22Rv1 (cell line): ENCODE measurements at regions not wholly inside any gene's neighbourhood (a gene's known extent, or its start where the extent isn't known, plus 50 kb on each side); places are given as distances from the start of the nearest gene placed in this dataset.

ENCODE experiments used
- H3K27ac ChIP-seq: fragments of 450-650 bp; 2 replicates; pipeline ENCODE4 v1.5.1; 2017
- ZFX ChIP-seq: fragments of 450-650 bp; IDR thresholded peaks from 2 replicates; pipeline ENCODE4 v1.6.1; 2017; ENCODE audit warnings: antibody characterized with exemption, borderline replicate concordance
- TF ChIP-seq, protein P1 (sequence below): fragments of 450-650 bp; IDR thresholded peaks from 2 replicates; pipeline ENCODE4 v1.5.1; 2017; ENCODE audit warnings: mild to moderate bottlenecking

DNA sequence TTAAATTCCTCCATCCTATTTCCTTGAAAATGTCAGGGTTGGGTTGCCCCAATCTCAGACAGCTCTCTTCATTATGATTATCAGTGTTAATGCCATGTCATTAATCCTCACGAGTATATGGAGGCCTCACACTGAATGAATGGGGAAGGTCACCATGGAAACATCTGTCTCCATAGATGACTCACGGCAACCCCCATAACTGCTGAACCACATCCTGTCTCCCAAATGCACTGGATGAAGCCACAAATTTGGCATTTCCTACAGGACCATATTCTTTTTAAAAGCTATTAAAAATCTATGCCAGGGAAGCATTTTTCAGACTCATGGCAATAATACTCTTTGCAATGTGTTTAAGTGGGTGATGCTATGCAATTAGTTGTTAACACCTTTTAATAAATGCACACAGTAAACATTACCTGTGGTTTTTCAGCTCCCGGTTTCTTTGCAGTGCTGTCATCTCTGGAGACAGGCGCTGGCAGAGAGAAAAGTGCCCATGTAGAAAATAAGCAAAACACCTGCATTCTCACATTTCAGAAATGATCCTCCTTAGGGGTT lies 80.1 kb upstream of the PTPRK start:
- no peak overlapping the region for H3K27ac ChIP-seq
- TF ChIP-seq, protein P1, sequence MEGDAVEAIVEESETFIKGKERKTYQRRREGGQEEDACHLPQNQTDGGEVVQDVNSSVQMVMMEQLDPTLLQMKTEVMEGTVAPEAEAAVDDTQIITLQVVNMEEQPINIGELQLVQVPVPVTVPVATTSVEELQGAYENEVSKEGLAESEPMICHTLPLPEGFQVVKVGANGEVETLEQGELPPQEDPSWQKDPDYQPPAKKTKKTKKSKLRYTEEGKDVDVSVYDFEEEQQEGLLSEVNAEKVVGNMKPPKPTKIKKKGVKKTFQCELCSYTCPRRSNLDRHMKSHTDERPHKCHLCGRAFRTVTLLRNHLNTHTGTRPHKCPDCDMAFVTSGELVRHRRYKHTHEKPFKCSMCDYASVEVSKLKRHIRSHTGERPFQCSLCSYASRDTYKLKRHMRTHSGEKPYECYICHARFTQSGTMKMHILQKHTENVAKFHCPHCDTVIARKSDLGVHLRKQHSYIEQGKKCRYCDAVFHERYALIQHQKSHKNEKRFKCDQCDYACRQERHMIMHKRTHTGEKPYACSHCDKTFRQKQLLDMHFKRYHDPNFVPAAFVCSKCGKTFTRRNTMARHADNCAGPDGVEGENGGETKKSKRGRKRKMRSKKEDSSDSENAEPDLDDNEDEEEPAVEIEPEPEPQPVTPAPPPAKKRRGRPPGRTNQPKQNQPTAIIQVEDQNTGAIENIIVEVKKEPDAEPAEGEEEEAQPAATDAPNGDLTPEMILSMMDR, result no peak
- TF ChIP-seq ZFX, result no peak

DNA sequence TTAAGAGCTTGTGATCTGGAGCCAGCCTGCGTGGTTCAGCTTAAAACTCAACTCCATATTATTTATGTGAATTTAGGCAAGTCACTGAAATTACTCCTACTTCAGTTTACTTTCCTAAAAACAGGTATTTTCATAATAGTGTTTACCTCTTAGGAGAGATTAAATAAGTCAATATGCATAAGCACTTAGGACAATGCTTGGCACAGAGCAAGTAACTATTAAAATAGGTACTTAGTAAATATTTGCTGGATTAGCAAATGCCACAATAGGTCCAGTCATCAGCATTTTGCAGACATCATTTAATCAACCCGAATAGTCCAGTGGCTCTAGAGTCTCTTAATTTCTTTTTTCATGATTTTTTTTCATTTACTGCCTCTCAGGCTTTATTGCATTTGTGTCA lies 78.6 kb upstream of the PTPRK start:
- no peak overlapping the region for H3K27ac ChIP-seq
- no peak for TF ChIP-seq ZFX
- TF ChIP-seq, protein P1, result no peak

DNA sequence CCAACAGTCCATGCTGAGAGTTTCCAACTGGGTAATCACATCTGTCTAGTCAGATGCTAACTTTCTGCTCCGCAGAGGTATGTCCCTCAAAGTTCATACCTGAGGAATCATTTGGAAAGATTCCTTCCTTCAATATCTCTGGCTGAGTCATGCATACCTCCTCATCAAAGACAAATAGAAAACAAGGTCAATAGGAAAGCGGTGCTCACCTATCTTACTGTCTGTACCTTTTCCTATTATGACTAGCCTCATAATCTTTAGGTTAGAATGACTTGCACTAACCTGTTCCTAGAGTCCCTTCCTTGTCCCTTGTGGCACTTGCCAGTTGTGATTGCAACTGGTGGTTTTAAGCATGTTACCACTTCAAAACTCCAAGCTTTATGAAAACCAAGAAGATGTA lies 78.2 kb upstream of the PTPRK start:
- TF ChIP-seq, protein P1, result no peak
- no peak for TF ChIP-seq ZFX
- no peak overlapping the region for H3K27ac ChIP-seq

DNA sequence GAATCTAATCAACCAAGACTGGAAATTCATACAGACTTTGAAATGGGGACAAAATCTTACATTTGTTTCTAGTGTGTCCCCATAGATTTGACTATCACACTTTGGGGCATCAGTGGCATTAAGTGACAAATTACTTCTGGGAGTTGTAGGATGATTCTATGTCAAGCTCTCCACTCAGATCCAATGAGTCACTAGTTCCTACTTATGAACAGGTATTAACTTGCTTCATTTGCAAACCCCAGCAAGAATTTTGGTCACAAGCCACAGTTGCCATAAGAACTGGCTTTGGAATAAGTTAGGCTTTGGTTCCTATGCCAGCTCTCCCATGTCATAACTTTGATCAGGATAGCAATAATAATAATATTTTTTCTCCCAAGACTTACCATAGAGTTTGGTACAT lies 77.6 kb upstream of the PTPRK start:
- TF ChIP-seq, protein P1, result no peak
- TF ChIP-seq ZFX, result no peak
- H3K27ac ChIP-seq, result no peak overlapping the region

DNA sequence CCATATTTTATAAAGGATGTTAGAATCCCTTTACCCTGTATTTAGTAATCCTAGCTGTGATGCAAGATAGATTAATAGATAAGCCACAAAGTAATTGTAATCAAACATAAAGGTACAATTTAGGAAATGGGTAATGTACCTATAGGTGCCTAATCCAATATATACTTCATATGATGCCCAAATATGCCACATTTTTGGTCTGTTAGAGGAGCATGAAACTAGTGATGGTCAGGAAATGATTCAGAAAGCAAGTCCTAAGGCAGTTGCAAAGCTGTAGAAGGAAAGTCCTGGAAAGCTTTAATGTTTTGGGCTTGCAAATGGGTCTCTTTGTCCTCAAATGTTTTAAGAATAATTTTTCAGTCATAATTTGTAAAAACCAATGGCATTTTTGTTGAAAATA lies 76.6 kb upstream of the PTPRK start:
- TF ChIP-seq, protein P1, result no peak
- no peak for TF ChIP-seq ZFX
- no peak overlapping the region for H3K27ac ChIP-seq

DNA sequence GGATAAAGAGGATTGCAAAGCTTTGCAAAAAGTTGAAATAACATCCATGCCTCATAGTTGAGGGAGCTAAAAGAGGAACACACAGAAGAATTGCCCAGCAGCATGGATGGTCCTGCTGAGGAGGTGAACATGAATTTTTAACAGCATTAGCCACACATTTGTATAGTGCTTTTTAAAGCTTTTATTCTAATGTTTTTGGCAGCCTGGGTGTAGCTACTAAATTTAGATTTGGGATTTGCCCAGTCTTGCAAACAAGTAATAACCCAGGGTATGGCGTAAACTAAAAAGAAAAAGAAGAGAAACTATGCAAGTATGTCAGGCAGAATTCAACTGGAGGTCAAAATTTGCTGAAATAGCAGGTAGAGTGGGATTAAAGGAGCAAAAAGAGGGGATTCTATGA lies 75.1 kb upstream of the PTPRK start:
- no peak overlapping the region for H3K27ac ChIP-seq
- TF ChIP-seq ZFX, result no peak
- TF ChIP-seq, protein P1, result no peak

DNA sequence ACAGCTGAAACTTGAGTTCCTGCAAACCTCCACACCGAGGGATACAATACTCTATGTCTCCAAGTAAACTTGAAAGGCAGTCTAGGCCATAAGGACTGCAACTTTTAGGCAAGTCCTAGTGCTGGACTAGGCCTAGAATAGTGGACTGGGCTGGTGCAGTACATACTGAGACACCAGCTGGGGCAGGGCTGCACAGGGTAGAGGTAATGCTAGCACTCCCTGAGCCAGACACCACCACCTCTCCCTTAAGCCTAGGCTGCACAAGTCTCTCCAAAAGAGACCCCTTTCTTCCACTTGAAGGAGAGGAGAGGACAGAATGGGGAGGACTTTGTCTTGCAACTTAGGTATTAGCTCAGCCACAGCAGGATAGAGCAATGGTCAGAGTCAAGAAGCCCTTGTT lies 65.7 kb upstream of the PTPRK start:
- no peak for TF ChIP-seq ZFX
- TF ChIP-seq, protein P1, result no peak
- no peak overlapping the region for H3K27ac ChIP-seq
